ENCODE measurements at regions not wholly inside any gene's neighbourhood (a gene's known extent, or its start where the extent isn't known, plus 50 kb on each side); places are given as distances from the start of the nearest gene placed in this dataset.
A peak's percentile ranks its signal among the peaks of the same experiment; 100 is the strongest.

GRCh38 chr10:5268743-5269142, 72.1 kb downstream of the AKR1C4 start:
- H3K27me3 ChIP-seq (ENCODE audit: control insufficient read depth in 1 of 2, insufficient read depth in 2 of 2, low read length in 2 of 2): no peaks in the 10 kb centered on the region
- H3K4me1 ChIP-seq (ENCODE audit: control insufficient read depth in 1 of 2, insufficient read depth in 2 of 2, low read length in 2 of 2): no peaks in the 10 kb centered on the region
- peaks cover 0 to 13% of the 10 kb centered on the region in 2 donors for H3K9me3 ChIP-seq (ENCODE audit: control insufficient read depth in 1 of 2, low read length in 2 of 2)
- H3K9ac ChIP-seq (ENCODE audit: low read depth in 1 of 2, low read length in 2 of 2): no peak overlapping the region
- no peaks in the 10 kb centered on the region for H3K36me3 ChIP-seq (ENCODE audit: control insufficient read depth in 1 of 2, insufficient read depth in 2 of 2, low read length in 2 of 2)
- H3K27ac ChIP-seq (ENCODE audit: low read depth, low read length): no peak overlapping the region
- no peak overlapping the region for H3K4me3 ChIP-seq (ENCODE audit: low read depth in 1 of 2, low read length in 2 of 2)

GRCh38 chr10:5269791-5270190, 73.2 kb downstream of the AKR1C4 start:
- Histone ChIP-seq H3K27ac (ENCODE audit: low read depth, low read length) (no peak overlapping the region), H3K9me3 (ENCODE audit: control insufficient read depth in 1 of 2, low read length in 2 of 2) (peaks cover 0 to 13% of the 10 kb centered on the region in 2 donors), H3K9ac (ENCODE audit: low read depth in 1 of 2, low read length in 2 of 2) (no peak overlapping the region), H3K4me1 (ENCODE audit: control insufficient read depth in 1 of 2, insufficient read depth in 2 of 2, low read length in 2 of 2) (no peaks in the 10 kb centered on the region), H3K27me3 (ENCODE audit: control insufficient read depth in 1 of 2, insufficient read depth in 2 of 2, low read length in 2 of 2) (no peaks in the 10 kb centered on the region), H3K4me3 (ENCODE audit: low read depth in 1 of 2, low read length in 2 of 2) (no peak overlapping the region), H3K36me3 (ENCODE audit: control insufficient read depth in 1 of 2, insufficient read depth in 2 of 2, low read length in 2 of 2) (no peaks in the 10 kb centered on the region)

GRCh38 chr10:5271526-5271925, 74.9 kb downstream of the AKR1C4 start:
- Histone ChIP-seq H3K9me3 (ENCODE audit: control insufficient read depth in 1 of 2, low read length in 2 of 2) (peaks cover 0 to 5% of the 10 kb centered on the region in 2 donors), H3K27me3 (ENCODE audit: control insufficient read depth in 1 of 2, insufficient read depth in 2 of 2, low read length in 2 of 2) (no peaks in the 10 kb centered on the region), H3K4me3 (ENCODE audit: low read depth in 1 of 2, low read length in 2 of 2) (no peak overlapping the region), H3K36me3 (ENCODE audit: control insufficient read depth in 1 of 2, insufficient read depth in 2 of 2, low read length in 2 of 2) (no peaks in the 10 kb centered on the region), H3K27ac (ENCODE audit: low read depth, low read length) (no peak overlapping the region), H3K9ac (ENCODE audit: low read depth in 1 of 2, low read length in 2 of 2) (no peak overlapping the region), H3K4me1 (ENCODE audit: control insufficient read depth in 1 of 2, insufficient read depth in 2 of 2, low read length in 2 of 2) (no peaks in the 10 kb centered on the region)

GRCh38 chr10:5272065-5272803, 75.6 kb downstream of the AKR1C4 start:
- Histone ChIP-seq H3K9me3 (ENCODE audit: control insufficient read depth in 1 of 2, low read length in 2 of 2) (no peaks in the 10 kb centered on the region), H3K4me1 (ENCODE audit: control insufficient read depth in 1 of 2, insufficient read depth in 2 of 2, low read length in 2 of 2) (no peaks in the 10 kb centered on the region), H3K27me3 (ENCODE audit: control insufficient read depth in 1 of 2, insufficient read depth in 2 of 2, low read length in 2 of 2) (no peaks in the 10 kb centered on the region), H3K4me3 (ENCODE audit: low read depth in 1 of 2, low read length in 2 of 2) (no peak overlapping the region), H3K36me3 (ENCODE audit: control insufficient read depth in 1 of 2, insufficient read depth in 2 of 2, low read length in 2 of 2) (no peaks in the 10 kb centered on the region), H3K27ac (ENCODE audit: low read depth, low read length) (no peak overlapping the region), H3K9ac (ENCODE audit: low read depth in 1 of 2, low read length in 2 of 2) (no peak overlapping the region)

GRCh38 chr10:5274795-5275194, 78.2 kb downstream of the AKR1C4 start:
- H3K27ac ChIP-seq (ENCODE audit: low read depth, low read length): no peak overlapping the region
- H3K4me3 ChIP-seq (ENCODE audit: low read depth in 1 of 2, low read length in 2 of 2): no peak overlapping the region
- no peaks in the 10 kb centered on the region for H3K9me3 ChIP-seq (ENCODE audit: control insufficient read depth in 1 of 2, low read length in 2 of 2)
- no peak overlapping the region for H3K9ac ChIP-seq (ENCODE audit: low read depth in 1 of 2, low read length in 2 of 2)
- no peaks in the 10 kb centered on the region for H3K27me3 ChIP-seq (ENCODE audit: control insufficient read depth in 1 of 2, insufficient read depth in 2 of 2, low read length in 2 of 2)
- H3K4me1 ChIP-seq (ENCODE audit: control insufficient read depth in 1 of 2, insufficient read depth in 2 of 2, low read length in 2 of 2): no peaks in the 10 kb centered on the region
- no peaks in the 10 kb centered on the region for H3K36me3 ChIP-seq (ENCODE audit: control insufficient read depth in 1 of 2, insufficient read depth in 2 of 2, low read length in 2 of 2)

- no peaks in the 10 kb centered on the region for H3K36me3 ChIP-seq (ENCODE audit: control insufficient read depth in 1 of 2, insufficient read depth in 2 of 2, low read length in 2 of 2)
- H3K27ac ChIP-seq (ENCODE audit: low read depth, low read length): no peak overlapping the region
- H3K4me1 ChIP-seq (ENCODE audit: control insufficient read depth in 1 of 2, insufficient read depth in 2 of 2, low read length in 2 of 2): peaks cover 9 to 10% of the 10 kb centered on the region in 2 donors
- no peaks in the 10 kb centered on the region for H3K9me3 ChIP-seq (ENCODE audit: control insufficient read depth in 1 of 2, low read length in 2 of 2)
- no peak overlapping the region for H3K4me3 ChIP-seq (ENCODE audit: low read depth in 1 of 2, low read length in 2 of 2)
- H3K9ac ChIP-seq (ENCODE audit: low read depth in 1 of 2, low read length in 2 of 2): no peak overlapping the region
- H3K27me3 ChIP-seq (ENCODE audit: control insufficient read depth in 1 of 2, insufficient read depth in 2 of 2, low read length in 2 of 2): no peaks in the 10 kb centered on the region
Observed at GRCh38 chr10:5281356-5281755, 83.4 kb upstream of the UCN3 start.

- H3K9ac ChIP-seq (ENCODE audit: low read depth in 1 of 2, low read length in 2 of 2): no peak overlapping the region
- peaks cover 9 to 10% of the 10 kb centered on the region in 2 donors for H3K4me1 ChIP-seq (ENCODE audit: control insufficient read depth in 1 of 2, insufficient read depth in 2 of 2, low read length in 2 of 2)
- no peaks in the 10 kb centered on the region for H3K36me3 ChIP-seq (ENCODE audit: control insufficient read depth in 1 of 2, insufficient read depth in 2 of 2, low read length in 2 of 2)
- H3K27ac ChIP-seq (ENCODE audit: low read depth, low read length): no peak overlapping the region
- H3K9me3 ChIP-seq (ENCODE audit: control insufficient read depth in 1 of 2, low read length in 2 of 2): no peaks in the 10 kb centered on the region
- no peak overlapping the region for H3K4me3 ChIP-seq (ENCODE audit: low read depth in 1 of 2, low read length in 2 of 2)
- H3K27me3 ChIP-seq (ENCODE audit: control insufficient read depth in 1 of 2, insufficient read depth in 2 of 2, low read length in 2 of 2): no peaks in the 10 kb centered on the region
Observed at GRCh38 chr10:5282137-5282536, 82.6 kb upstream of the UCN3 start.

GRCh38 chr10:5283305-5284158, 81.2 kb upstream of the UCN3 start:
- H3K4me1 ChIP-seq (ENCODE audit: control insufficient read depth in 1 of 2, insufficient read depth in 2 of 2, low read length in 2 of 2): peaks cover 9 to 10% of the 10 kb centered on the region in 2 donors
- H3K4me3 ChIP-seq (ENCODE audit: low read depth in 1 of 2, low read length in 2 of 2): peak overlapping the region; percentile 5 to 30
- no peaks in the 10 kb centered on the region for H3K9me3 ChIP-seq (ENCODE audit: control insufficient read depth in 1 of 2, low read length in 2 of 2)
- no peaks in the 10 kb centered on the region for H3K36me3 ChIP-seq (ENCODE audit: control insufficient read depth in 1 of 2, insufficient read depth in 2 of 2, low read length in 2 of 2)
- H3K27ac ChIP-seq (ENCODE audit: low read depth, low read length): no peak overlapping the region
- H3K27me3 ChIP-seq (ENCODE audit: control insufficient read depth in 1 of 2, insufficient read depth in 2 of 2, low read length in 2 of 2): no peaks in the 10 kb centered on the region
- H3K9ac ChIP-seq (ENCODE audit: low read depth in 1 of 2, low read length in 2 of 2): no peak overlapping the region

- Histone ChIP-seq H3K4me1 (ENCODE audit: control insufficient read depth in 1 of 2, insufficient read depth in 2 of 2, low read length in 2 of 2) (peaks cover 9 to 10% of the 10 kb centered on the region in 2 donors), H3K27me3 (ENCODE audit: control insufficient read depth in 1 of 2, insufficient read depth in 2 of 2, low read length in 2 of 2) (no peaks in the 10 kb centered on the region), H3K9ac (ENCODE audit: low read depth in 1 of 2, low read length in 2 of 2) (no peak overlapping the region), H3K4me3 (ENCODE audit: low read depth in 1 of 2, low read length in 2 of 2) (no peak overlapping the region), H3K36me3 (ENCODE audit: control insufficient read depth in 1 of 2, insufficient read depth in 2 of 2, low read length in 2 of 2) (no peaks in the 10 kb centered on the region), H3K9me3 (ENCODE audit: control insufficient read depth in 1 of 2, low read length in 2 of 2) (no peaks in the 10 kb centered on the region), H3K27ac (ENCODE audit: low read depth, low read length) (no peak overlapping the region)
Observed at GRCh38 chr10:5284311-5285057, 80.3 kb upstream of the UCN3 start.

- Histone ChIP-seq H3K4me3 (ENCODE audit: low read depth in 1 of 2, low read length in 2 of 2) (no peak overlapping the region), H3K9ac (ENCODE audit: low read depth in 1 of 2, low read length in 2 of 2) (no peak overlapping the region), H3K4me1 (ENCODE audit: control insufficient read depth in 1 of 2, insufficient read depth in 2 of 2, low read length in 2 of 2) (peaks cover 9 to 10% of the 10 kb centered on the region in 2 donors), H3K36me3 (ENCODE audit: control insufficient read depth in 1 of 2, insufficient read depth in 2 of 2, low read length in 2 of 2) (no peaks in the 10 kb centered on the region), H3K9me3 (ENCODE audit: control insufficient read depth in 1 of 2, low read length in 2 of 2) (no peaks in the 10 kb centered on the region), H3K27me3 (ENCODE audit: control insufficient read depth in 1 of 2, insufficient read depth in 2 of 2, low read length in 2 of 2) (no peaks in the 10 kb centered on the region), H3K27ac (ENCODE audit: low read depth, low read length) (no peak overlapping the region)
Observed at GRCh38 chr10:5285186-5285585, 79.6 kb upstream of the UCN3 start.
